Hepatocyte (in vitro differentiated cells): ENCODE measurements at regions not wholly inside any gene's neighbourhood (a gene's known extent, or its start where the extent isn't known, plus 50 kb on each side); places are given as distances from the start of the nearest gene placed in this dataset.

Experiments
- DNase-seq: peaks from one replicate; pipeline ENCODE4 v3.0.0-alpha.2; 2016; ENCODE audit warnings: low spot score
- H2AFZ ChIP-seq: fragments of 200-600 bp; sonication (generic); 2 replicates; pipeline ENCODE4 v1.6.0; 2016; ENCODE audit warnings: antibody characterized with exemption, mild to moderate bottlenecking
- H3K27ac ChIP-seq: fragments of 200-600 bp; sonication (generic); 2 replicates; pipeline ENCODE4 v1.5.1; 2016; ENCODE audit warnings: mild to moderate bottlenecking
- H3K27me3 ChIP-seq: fragments of 200-600 bp; sonication (generic); 2 replicates; pipeline ENCODE4 v1.6.1; 2016
- H3K36me3 ChIP-seq: fragments of 200-600 bp; sonication (generic); replicated peaks from 2 replicates; pipeline ENCODE4 v1.5.1; 2016; ENCODE audit warnings: low read depth; ENCODE audit not compliant: insufficient read depth
- H3K4me1 ChIP-seq: fragments of 200-600 bp; sonication (generic); 2 replicates; pipeline ENCODE4 v1.5.1; 2016; ENCODE audit warnings: mild to moderate bottlenecking, moderate library complexity; ENCODE audit not compliant: insufficient read depth
- H3K4me2 ChIP-seq: fragments of 200-600 bp; sonication (generic); 2 replicates; pipeline ENCODE4 v1.6.0; 2016
- H3K4me3 ChIP-seq: fragments of 200-600 bp; sonication (generic); 2 replicates; pipeline ENCODE4 v1.5.1; 2016; ENCODE audit warnings: mild to moderate bottlenecking
- H3K79me2 ChIP-seq: fragments of 200-600 bp; sonication (generic); 2 replicates; pipeline ENCODE4 v1.6.0; 2017; ENCODE audit warnings: mild to moderate bottlenecking
- H3K9me2 ChIP-seq: fragments of 200-600 bp; sonication (generic); replicated peaks from 2 replicates; pipeline ENCODE4 v1.6.0; 2017; ENCODE audit warnings: mild to moderate bottlenecking; ENCODE audit not compliant: insufficient read depth
- H3K9me3 ChIP-seq: fragments of 200-600 bp; sonication (generic); 2 replicates; pipeline ENCODE4 v1.5.1; 2016; ENCODE audit warnings: low read depth, mild to moderate bottlenecking
- H4K20me1 ChIP-seq: fragments of 200-600 bp; sonication (generic); 2 replicates; pipeline ENCODE4 v1.6.0; 2016; ENCODE audit warnings: mild to moderate bottlenecking; ENCODE audit not compliant: insufficient read depth, poor library complexity, severe bottlenecking
- CTCF ChIP-seq: fragments of 200-600 bp; sonication (generic); IDR thresholded peaks from 2 replicates; pipeline ENCODE4 v1.5.1; 2016; ENCODE audit warnings: antibody characterized with exemption, mild to moderate bottlenecking; ENCODE audit not compliant: poor library complexity
- EZH2 ChIP-seq: fragments of 200-600 bp; sonication (generic); IDR thresholded peaks from 2 replicates; pipeline ENCODE4 v1.6.1; 2016; ENCODE audit warnings: antibody characterized with exemption, mild to moderate bottlenecking, borderline replicate concordance
- EZH2phosphoT487 ChIP-seq: fragments of 200-600 bp; sonication (generic); IDR thresholded peaks from one replicate; pipeline ENCODE4 v1.6.1; 2018; ENCODE audit warnings: antibody characterized with exemption, mild to moderate bottlenecking, low read depth, moderate library complexity; ENCODE audit not compliant: unreplicated experiment, severe bottlenecking
- WGBS: methylation state at CpG from one replicate; pipeline ENCODE4 v1.1.6; 2016; ENCODE audit warnings: low lambda C conversion rate; ENCODE audit errors: missing lambda C conversion rate; 5-methylcytosine and 5-hydroxymethylcytosine counted together

- H3K9me2 ChIP-seq: no peaks in the 10 kb centered on the region
Measured at GRCh38 chr18:77619525-77619924, 369.9 kb downstream of the GALR1 start.

GRCh38 chr18:77622009-77622692, 372.5 kb downstream of the GALR1 start:
- Histone ChIP-seq H3K27ac (no peak overlapping the region), H4K20me1 (no peaks in the 10 kb centered on the region), H3K4me2 (no peak overlapping the region), H3K27me3 (no peaks in the 10 kb centered on the region), H3K36me3 (no peaks in the 10 kb centered on the region), H3K4me3 (no peak overlapping the region), H3K9me2 (no peaks in the 10 kb centered on the region), H3K4me1 (no peaks in the 10 kb centered on the region), H2AFZ (no peak overlapping the region), H3K79me2 (no peaks in the 10 kb centered on the region), H3K9me3 (no peaks in the 10 kb centered on the region)
- no peak for DNase-seq
- TF ChIP-seq CTCF (no peak), EZH2phosphoT487 (no peak), EZH2 (no peak)
- WGBS: 76% methylated on average over 8 of the region's 8 CpGs

More at GRCh38 chr18:77619525-77619924, 369.9 kb downstream of the GALR1 start:
- H3K4me2 ChIP-seq: no peak overlapping the region
- no peaks in the 10 kb centered on the region for H3K27me3 ChIP-seq
- H3K27ac ChIP-seq: no peak overlapping the region
- no peaks in the 10 kb centered on the region for H3K79me2 ChIP-seq
- H3K9me3 ChIP-seq: no peaks in the 10 kb centered on the region
- H2AFZ ChIP-seq: no peak overlapping the region
- no peak for DNase-seq
- no peak overlapping the region for H3K4me3 ChIP-seq
- TF ChIP-seq EZH2phosphoT487 (no peak), CTCF (no peak), EZH2 (no peak)
- no peaks in the 10 kb centered on the region for H3K4me1 ChIP-seq
- no peaks in the 10 kb centered on the region for H3K36me3 ChIP-seq
- no peaks in the 10 kb centered on the region for H4K20me1 ChIP-seq

- TF ChIP-seq EZH2phosphoT487 (no peak), EZH2 (no peak), CTCF (no peak)
- no peaks in the 10 kb centered on the region for H3K27me3 ChIP-seq
Measured at GRCh38 chr18:77632758-77633157, 383.1 kb downstream of the GALR1 start.

GRCh38 chr18:77634494-77634893, 384.8 kb downstream of the GALR1 start:
- Histone ChIP-seq H3K27me3 (no peaks in the 10 kb centered on the region), H3K36me3 (no peaks in the 10 kb centered on the region), H3K4me2 (no peak overlapping the region), H3K4me1 (no peaks in the 10 kb centered on the region), H3K9me3 (no peaks in the 10 kb centered on the region), H3K79me2 (no peaks in the 10 kb centered on the region), H4K20me1 (no peaks in the 10 kb centered on the region), H2AFZ (no peak overlapping the region), H3K27ac (no peak overlapping the region), H3K9me2 (no peaks in the 10 kb centered on the region), H3K4me3 (no peak overlapping the region)
- TF ChIP-seq CTCF: no peak
- TF ChIP-seq EZH2: no peak
- TF ChIP-seq EZH2phosphoT487: no peak
- WGBS: 89% methylated on average over 7 of the region's 7 CpGs
- no peak for DNase-seq

More at GRCh38 chr18:77632758-77633157, 383.1 kb downstream of the GALR1 start:
- no peaks in the 10 kb centered on the region for H3K4me1 ChIP-seq
- no peaks in the 10 kb centered on the region for H3K9me2 ChIP-seq
- no peak overlapping the region for H3K4me2 ChIP-seq
- H3K27ac ChIP-seq: no peak overlapping the region
- no peaks in the 10 kb centered on the region for H4K20me1 ChIP-seq
- no peaks in the 10 kb centered on the region for H3K36me3 ChIP-seq
- no peaks in the 10 kb centered on the region for H3K9me3 ChIP-seq
- H3K4me3 ChIP-seq: no peak overlapping the region
- WGBS: 91% methylated on average over 8 of the region's 8 CpGs
- DNase-seq: no peak
- no peak overlapping the region for H2AFZ ChIP-seq
- no peaks in the 10 kb centered on the region for H3K79me2 ChIP-seq
